Tibial nerve (tissue), 4 donors: ENCODE measurements at regions not wholly inside any gene's neighbourhood (a gene's known extent, or its start where the extent isn't known, plus 50 kb on each side); places are given as distances from the start of the nearest gene placed in this dataset.

Experiments
- CTCF ChIP-seq, 5 experiments: fragments of 200-600 bp in 3 of 5; fragments of 450-650 bp in 2 of 5; sonication (generic) in 3 of 5; IDR thresholded peaks; one replicate each; pipeline ENCODE4 v1.5.1; 2016 to 2019; ENCODE audit warnings: antibody characterized with exemption in 5 of 5, mild to moderate bottlenecking in 3 of 5, moderate library complexity in 2 of 5
- EP300 ChIP-seq, 2 donors: sonication (generic); formaldehyde crosslinking; IDR thresholded peaks; one replicate each; pipeline ENCODE4 v1.6.1; 2017; ENCODE audit warnings: antibody characterized with exemption in 2 of 2, mild to moderate bottlenecking in 1 of 2
- POLR2A ChIP-seq, 2 donors: fragments of 450-650 bp; IDR thresholded peaks; one replicate each; pipeline ENCODE4 v1.6.1; 2017; ENCODE audit warnings: antibody characterized with exemption in 2 of 2, mild to moderate bottlenecking in 2 of 2, moderate library complexity in 2 of 2

DNA sequence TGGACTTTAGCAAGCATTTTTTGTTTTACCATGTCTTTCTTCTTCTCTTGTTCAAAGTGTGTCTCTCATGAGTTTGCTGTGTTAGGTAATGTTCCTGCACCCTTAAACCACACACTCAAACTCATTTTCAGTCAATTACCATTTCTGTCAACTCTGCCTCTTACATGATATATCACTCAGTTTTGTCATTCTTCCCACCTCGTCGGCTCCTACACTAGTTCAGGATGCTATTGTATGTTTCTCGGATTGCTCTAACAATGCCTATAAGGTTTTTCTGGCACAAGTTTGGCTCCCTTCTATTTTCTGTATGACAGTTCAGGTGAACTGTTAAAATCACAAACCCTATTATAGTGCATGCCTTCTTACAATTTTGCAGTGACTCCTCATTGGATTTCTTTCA, 260.8 kb upstream of the NAV3 start:
- TF ChIP-seq CTCF (IDR thresholded peaks at IDR 0.05) (no peak), POLR2A (IDR thresholded peaks at IDR 0.05) (no peak), EP300 (IDR thresholded peaks at IDR 0.05) (no peak)
